Stimulated activated CD4-positive, alpha-beta T cell treated with anti-CD3 and anti-CD28 coated beads, Interleukin-1b, Interleukin-23, amount 100 ng/mL, for 4 hours (primary cell): ENCODE measurements at regions not wholly inside any gene's neighbourhood (a gene's known extent, or its start where the extent isn't known, plus 50 kb on each side); places are given as distances from the start of the nearest gene placed in this dataset.

Experiments
- DNase-seq, 2 donors: peaks; one replicate each; pipeline ENCODE4 v3.0.0-alpha.2; 2020; ENCODE audit warnings: low read depth in 2 of 2

GRCh38 chr10:78737883-78738856 is 330.6 kb upstream of the ZMIZ1 start:
- no peak for DNase-seq

GRCh38 chr10:78738861-78739260 is 329.9 kb upstream of the ZMIZ1 start:
- DNase-seq: no peak

DNA sequence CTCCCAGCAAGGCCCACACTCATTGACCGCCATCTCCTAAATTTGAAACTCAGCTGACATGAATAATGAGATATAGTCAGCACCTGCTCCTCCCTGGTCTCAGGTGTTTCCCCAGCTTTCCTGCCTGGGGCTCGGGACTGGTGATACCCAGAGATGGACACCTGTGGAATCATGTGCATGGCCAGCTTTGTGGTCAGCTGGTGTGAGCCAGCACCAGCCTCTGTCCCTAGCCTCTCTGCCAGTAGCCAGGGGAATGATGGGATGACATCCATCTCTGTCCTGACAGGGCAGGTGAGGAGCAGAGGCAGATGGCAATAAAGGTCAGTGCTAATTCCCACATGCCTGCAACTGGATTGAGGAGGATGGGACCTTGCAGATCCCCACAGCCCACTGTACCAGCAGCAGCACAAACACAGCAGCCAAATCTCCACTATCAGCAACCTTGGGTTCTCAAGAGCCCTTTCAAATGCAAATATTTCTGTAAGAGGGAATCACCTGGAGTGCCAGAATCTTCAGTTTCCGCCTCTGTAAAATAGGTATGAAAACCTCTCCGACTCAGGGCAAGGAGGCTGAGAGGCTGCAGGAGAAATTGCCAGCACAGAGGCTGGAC is 329.2 kb upstream of the ZMIZ1 start:
- no peak for DNase-seq

GRCh38 chr10:78740976-78741915 is 327.5 kb upstream of the ZMIZ1 start:
- no peak for DNase-seq

DNA sequence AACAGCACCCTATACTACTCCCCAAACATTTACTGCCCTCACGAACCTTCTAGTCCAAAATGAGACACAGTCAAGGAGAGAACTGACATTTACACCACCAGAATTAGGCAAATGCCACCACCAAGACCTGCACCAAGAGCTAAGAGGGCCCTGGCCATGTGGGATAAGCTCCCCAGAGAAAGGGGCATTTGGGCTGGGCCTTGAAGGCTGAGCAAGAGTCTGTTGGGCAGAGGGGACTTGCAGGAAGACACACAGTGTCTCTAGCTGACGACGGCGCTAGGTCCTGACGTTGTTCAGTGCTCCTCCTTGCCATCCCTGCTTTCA is 326.4 kb upstream of the ZMIZ1 start:
- DNase-seq: no peak

GRCh38 chr10:78742730-78743615 is 325.8 kb upstream of the ZMIZ1 start:
- no peak for DNase-seq

DNA sequence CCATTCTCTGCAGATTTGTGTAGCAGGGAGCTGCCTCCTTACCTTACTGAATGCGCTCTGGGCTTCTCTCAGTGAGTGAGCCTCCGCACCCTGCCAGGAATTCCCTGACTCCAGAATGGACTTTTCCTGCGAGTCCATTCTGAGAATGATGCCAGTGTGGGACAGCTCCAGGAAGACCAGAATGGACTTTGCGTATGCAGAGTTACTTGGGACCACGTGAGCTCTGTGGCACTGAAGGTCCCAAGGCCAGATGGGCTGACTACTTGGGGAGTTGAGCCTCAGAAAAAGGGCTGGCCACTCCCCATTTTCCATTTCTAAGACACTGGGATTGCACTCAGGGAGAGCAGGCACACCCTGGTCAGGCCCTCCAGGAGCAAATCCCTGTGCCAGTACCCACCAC is 324.7 kb upstream of the ZMIZ1 start:
- no peak for DNase-seq

DNA sequence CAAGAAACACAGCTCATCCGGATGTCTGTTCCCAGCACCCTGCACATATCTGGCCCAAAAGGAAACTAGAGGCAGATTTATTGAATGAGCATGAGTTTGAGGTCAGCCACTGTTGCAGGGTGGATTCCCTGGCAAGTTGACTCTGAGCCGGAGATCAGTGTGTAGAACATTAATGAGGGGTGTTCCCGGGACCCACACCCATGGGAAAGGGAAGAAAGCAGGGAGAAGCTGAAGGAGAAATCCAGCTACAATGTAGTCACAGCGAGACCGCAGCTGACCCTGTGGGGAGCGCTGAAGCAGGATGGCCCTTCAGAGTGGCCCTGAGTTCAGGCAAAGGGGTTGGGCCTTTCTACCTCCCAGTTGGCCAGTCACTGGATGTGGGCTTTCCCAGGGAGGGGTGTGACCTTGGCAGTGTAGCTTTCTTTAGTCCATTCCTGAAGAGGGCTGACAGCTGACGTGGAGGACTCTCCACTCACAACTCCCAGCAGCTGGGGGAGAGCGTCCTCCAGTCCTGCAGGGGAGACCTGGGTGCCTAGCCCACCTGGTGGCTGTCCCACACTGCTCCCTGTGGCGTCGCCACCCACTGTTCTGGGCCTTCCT is 324.2 kb upstream of the ZMIZ1 start:
- no peak for DNase-seq

DNA sequence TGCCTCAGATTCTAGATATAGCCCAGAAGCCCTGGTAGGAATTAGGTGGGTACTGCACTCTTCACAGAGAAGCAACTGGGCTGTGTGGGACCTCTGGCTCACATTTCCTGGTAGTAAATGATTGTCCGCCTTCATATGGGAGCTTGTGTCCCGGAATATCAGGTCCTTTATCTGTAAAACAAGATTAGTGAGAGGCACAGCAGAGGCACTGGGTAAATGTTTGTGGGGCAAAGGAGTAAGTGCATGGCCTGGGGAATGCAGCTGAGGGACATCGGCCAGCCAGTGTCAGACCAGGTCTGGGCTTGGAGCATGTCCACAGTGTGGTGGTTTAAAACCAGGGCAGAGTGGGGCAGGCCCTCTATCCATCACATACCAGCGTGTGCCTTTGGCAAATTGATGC is 323.3 kb upstream of the ZMIZ1 start:
- DNase-seq: no peak

GRCh38 chr10:78746155-78746763 is 322.5 kb upstream of the ZMIZ1 start:
- no peak for DNase-seq

DNA sequence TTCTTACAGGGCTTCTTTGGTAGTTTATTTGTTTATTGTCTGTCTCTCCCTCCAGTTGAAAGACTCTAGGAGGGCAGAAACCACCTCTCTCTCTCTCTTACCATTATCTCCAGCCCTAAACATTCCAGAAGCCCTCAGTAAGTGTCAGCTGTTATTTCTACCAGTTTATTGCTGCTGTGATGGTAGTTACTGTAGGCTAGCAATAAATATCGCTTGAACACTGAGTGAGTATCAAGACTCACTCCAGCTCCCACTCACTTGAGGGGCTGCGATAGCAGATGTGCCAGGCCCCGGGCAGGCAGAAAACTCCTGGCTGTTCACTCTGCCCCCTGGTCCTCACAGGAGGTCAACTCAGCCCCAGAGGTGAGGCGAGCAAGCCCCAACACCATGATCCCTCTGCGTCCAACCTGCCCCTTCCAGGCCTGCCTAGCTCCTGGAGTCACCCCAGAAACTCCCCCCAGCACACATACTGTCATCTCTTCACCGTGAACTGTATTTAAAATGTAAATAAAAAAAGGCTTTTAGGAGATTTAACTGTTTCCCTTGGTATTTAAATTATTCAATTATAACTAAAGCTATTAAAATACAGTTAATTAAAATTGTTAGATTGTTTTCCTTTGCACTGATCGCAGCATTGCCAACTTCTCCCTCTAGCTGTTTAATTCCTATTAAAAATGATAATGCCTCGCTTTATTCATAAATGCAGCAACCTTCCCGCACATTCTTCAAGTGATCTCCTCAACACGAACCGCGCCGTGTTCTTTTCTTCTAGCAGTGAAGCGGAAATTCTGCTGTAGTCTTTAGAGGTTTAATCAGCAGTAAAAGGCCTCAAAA is 321.1 kb upstream of the ZMIZ1 start:
- DNase-seq: no peak

GRCh38 chr10:78748235-78748533 is 320.6 kb upstream of the ZMIZ1 start:
- no peak for DNase-seq

DNA sequence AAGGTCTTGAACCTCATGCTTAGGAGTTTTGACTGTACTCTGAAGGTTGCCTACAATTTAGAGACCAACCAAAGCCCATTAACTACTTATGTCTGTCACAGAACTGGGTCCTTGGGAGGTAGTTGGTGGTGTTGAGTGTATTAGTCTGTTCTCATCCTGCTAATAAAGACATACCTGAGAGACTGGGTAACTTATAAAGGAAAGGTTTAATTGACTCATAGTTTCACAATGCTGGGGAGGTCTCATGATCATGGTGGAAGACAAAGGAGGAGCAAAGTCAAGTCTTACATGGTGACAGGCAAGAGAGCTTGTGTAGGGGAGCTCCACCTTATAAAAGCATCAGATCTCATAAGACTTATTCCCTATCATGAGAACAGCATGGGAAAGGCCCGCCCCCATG is 319.6 kb upstream of the ZMIZ1 start:
- no peak for DNase-seq

GRCh38 chr10:78749898-78750297 is 318.9 kb upstream of the ZMIZ1 start:
- no peak for DNase-seq

DNA sequence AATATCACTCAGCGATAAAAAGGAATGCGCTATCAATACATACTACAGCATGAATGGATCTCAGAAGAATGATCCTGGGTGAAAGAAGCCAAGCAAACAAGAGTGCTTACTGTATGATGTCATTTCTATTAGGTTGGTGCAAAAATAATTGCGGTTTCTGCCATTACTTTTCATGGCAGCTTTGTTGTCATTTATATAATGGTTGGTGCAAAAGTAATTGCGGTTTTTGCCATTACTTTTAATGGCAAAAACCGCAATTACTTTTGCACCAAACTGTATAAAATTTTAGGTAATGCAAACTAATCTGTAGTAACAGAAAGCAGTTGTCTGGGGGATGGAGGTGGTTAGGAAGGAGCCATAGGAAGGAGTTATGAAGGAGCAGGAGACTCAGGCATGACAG is 318.3 kb upstream of the ZMIZ1 start:
- DNase-seq: no peak

DNA sequence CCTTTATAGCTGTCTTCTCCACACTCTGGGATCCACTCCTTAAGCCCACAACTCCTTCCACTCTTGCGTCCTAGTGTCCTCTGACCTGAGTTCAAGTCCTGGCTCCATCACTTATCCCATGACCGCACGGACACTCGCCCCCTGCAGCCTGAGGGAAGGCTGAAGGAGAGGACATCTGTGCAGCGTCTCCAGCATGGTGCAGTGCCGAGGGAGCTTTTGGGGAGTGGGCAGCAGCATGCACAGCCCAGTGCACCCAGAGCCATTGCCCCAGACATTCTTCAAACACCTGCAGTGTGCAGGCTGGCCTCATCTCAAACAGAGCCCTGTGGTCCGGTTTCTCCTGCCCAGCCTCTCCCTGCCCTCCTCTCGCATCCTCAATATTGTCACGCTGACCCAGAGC is 317.1 kb upstream of the ZMIZ1 start:
- no peak for DNase-seq

DNA sequence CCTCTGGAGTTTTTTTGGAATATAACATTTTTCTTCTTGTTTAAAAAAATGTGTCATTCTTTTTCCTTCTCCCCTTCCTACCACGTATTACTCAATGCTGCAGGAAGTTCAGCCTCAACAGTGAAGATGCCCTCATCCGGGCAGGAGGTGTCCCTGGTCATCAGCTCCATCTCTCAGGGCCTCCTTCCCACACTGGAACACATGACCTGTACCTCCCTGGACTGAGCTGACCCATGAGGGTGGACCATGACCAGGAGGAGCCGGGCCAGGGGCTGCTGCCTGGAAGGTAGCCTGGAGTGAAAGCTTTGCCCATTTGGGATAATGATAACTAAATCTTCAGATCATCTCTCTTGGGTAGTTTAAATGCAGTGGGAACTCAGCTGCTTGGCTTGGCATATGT is 316.5 kb upstream of the ZMIZ1 start:
- DNase-seq: no peak

DNA sequence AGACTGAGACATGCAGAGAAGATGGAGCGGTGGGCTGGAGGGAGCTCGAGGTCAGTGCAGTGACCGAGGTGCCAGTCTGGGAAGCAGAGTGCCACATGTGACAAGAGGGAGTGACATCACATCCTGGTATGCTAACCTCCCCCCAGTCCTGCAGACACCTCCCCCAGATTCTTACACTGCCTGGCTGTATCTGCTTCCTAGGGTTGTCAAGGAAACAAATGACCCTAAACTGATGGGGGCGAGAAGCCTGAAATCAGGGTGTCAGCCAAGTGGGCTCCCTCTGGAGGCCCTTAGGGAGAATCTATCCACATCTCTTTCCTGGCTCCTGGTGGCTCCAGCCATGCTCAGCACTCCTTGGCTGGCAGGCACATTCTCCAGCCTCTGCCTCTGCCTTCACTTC is 316.1 kb upstream of the ZMIZ1 start:
- DNase-seq: no peak

DNA sequence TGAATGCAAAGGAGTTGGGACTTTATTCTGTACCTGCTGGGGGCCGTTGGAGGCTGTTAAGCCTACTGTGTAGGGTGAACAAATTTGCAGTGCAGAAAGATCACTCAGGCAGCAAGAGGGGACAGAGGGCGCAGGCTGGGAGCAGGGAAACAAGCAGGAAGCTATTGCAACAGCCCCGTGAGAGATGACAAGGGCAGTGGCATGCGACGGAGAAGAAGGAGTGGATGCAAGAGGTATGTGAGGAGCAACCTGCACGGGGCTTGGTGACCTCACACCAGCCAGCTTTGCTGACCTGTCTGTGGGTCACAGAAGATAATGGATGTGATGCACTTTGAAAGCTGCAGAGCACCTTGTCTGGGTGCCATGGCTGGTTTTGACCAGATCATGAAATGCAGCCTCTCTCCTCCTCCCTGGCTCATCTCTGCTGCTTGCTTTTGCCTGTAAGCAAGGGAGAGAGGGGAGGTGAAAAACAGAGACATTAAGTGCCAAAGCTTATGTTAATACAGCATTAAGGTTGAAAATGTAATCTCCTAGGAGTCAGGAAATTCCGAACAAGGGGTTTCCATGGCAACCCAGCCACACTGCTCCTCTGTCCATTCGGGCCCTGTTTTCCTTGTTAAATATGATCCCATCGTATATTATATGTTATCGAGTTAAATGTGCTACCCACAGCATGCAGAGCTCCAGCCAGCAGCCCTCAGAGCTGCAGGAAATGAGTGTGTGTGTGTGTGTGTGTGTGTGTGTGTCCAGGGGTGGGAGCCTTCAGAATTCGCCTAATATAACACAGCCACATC is 314.3 kb upstream of the ZMIZ1 start:
- no peak for DNase-seq
